ENCODE measurements at regions not wholly inside any gene's neighbourhood (a gene's known extent, or its start where the extent isn't known, plus 50 kb on each side); places are given as distances from the start of the nearest gene placed in this dataset.

GRCh38 chr1:184823080-184823479 is 68.4 kb upstream of the EDEM3 start:
- TF ChIP-seq, protein P1, sequence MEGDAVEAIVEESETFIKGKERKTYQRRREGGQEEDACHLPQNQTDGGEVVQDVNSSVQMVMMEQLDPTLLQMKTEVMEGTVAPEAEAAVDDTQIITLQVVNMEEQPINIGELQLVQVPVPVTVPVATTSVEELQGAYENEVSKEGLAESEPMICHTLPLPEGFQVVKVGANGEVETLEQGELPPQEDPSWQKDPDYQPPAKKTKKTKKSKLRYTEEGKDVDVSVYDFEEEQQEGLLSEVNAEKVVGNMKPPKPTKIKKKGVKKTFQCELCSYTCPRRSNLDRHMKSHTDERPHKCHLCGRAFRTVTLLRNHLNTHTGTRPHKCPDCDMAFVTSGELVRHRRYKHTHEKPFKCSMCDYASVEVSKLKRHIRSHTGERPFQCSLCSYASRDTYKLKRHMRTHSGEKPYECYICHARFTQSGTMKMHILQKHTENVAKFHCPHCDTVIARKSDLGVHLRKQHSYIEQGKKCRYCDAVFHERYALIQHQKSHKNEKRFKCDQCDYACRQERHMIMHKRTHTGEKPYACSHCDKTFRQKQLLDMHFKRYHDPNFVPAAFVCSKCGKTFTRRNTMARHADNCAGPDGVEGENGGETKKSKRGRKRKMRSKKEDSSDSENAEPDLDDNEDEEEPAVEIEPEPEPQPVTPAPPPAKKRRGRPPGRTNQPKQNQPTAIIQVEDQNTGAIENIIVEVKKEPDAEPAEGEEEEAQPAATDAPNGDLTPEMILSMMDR (IDR thresholded peaks at IDR 0.05): no peak
- TF ChIP-seq EP300 (IDR thresholded peaks at IDR 0.05; ENCODE audit: low read depth): no peak
- no peak for TF ChIP-seq POLR2A (IDR thresholded peaks at IDR 0.05)
- TF ChIP-seq POLR2AphosphoS5 (IDR thresholded peaks at IDR 0.05): peak; percentile 47 to 66 (median 54)
